Common myeloid progenitor, CD34-positive (primary cell): ENCODE measurements at regions not wholly inside any gene's neighbourhood (a gene's known extent, or its start where the extent isn't known, plus 50 kb on each side); places are given as distances from the start of the nearest gene placed in this dataset.
"Not testable (repeated sequence)": the region's sequence is repeated elsewhere in the genome, so short reads cannot be mapped to it uniquely, and the experiment has no call there.

Experiments
- CTCF ChIA-PET: fragments of 350-600 bp; sonication (Branson Sonifier 250); formaldehyde crosslinking; loops from one replicate; lab custom pipeline; 2021; ENCODE audit warnings: antibody characterized with exemption; lab: Charles Lee
- POLR2A ChIA-PET: fragments of 350-600 bp; sonication (Branson Sonifier 250); formaldehyde crosslinking; loops from one replicate; lab custom pipeline; 2021; ENCODE audit warnings: antibody characterized with exemption; lab: Charles Lee
- DNase-seq, 3 donors: peaks; one replicate each; pipeline versions ENCODE4 v3.0.0 to v3.0.0-alpha.2; 2013
- H3K27ac ChIP-seq, 2 experiments: 1 replicate in 1 of 2; 2 replicates in 1 of 2; pipeline ENCODE4 v1.7.0; 2013; ENCODE audit warnings: inconsistent platforms in 2 of 2, low read length in 2 of 2, mild to moderate bottlenecking in 2 of 2, low read depth in 1 of 2, moderate library complexity in 1 of 2; ENCODE audit not compliant: severe bottlenecking in 2 of 2, insufficient read depth in 1 of 2, poor library complexity in 1 of 2
- H3K27me3 ChIP-seq, 5 experiments: replicated peaks in 2 of 5; 1 replicate in 3 of 5; 2 replicates in 2 of 5; pipeline versions ENCODE4 v1.6.1 to v1.7.0; 2013; ENCODE audit warnings: low read length in 4 of 5, mild to moderate bottlenecking in 2 of 5, moderate library complexity in 2 of 5, inconsistent platforms in 1 of 5; ENCODE audit not compliant: insufficient read depth in 5 of 5, control insufficient read depth in 4 of 5
- H3K36me3 ChIP-seq, 4 experiments: 1 replicate in 2 of 4; 2 replicates in 2 of 4; pipeline versions ENCODE4 v1.6.1 to v1.7.0; 2013; ENCODE audit warnings: low read length in 3 of 4, control low read depth in 1 of 4, mild to moderate bottlenecking in 1 of 4; ENCODE audit not compliant: control insufficient read depth in 4 of 4, insufficient read depth in 4 of 4
- H3K4me1 ChIP-seq, 4 experiments: 1 replicate in 3 of 4; 2 replicates in 1 of 4; pipeline versions ENCODE4 v1.6.1 to v1.7.1; 2013; ENCODE audit warnings: low read length in 3 of 4, mild to moderate bottlenecking in 3 of 4, control low read depth in 1 of 4, inconsistent platforms in 1 of 4, moderate library complexity in 1 of 4; ENCODE audit not compliant: control insufficient read depth in 4 of 4, insufficient read depth in 4 of 4; ENCODE audit errors: control extremely low read depth in 1 of 4
- H3K4me3 ChIP-seq, 7 experiments: 1 replicate in 4 of 7; 2 replicates in 3 of 7; pipeline versions ENCODE4 v1.5.1 to v1.7.0; 2013; ENCODE audit warnings: mild to moderate bottlenecking in 7 of 7, low read length in 6 of 7, moderate library complexity in 6 of 7, inconsistent platforms in 2 of 7, low read depth in 2 of 7, control low read depth in 1 of 7; ENCODE audit not compliant: insufficient read depth in 4 of 7, control insufficient read depth in 1 of 7; ENCODE audit errors: extremely low read depth in 1 of 7
- H3K9me3 ChIP-seq, 5 experiments: 1 replicate in 4 of 5; 2 replicates in 1 of 5; pipeline versions ENCODE4 v1.6.1 to v1.7.1; 2013; ENCODE audit warnings: low read length in 4 of 5, mild to moderate bottlenecking in 2 of 5, inconsistent platforms in 1 of 5, low read depth in 1 of 5, moderate library complexity in 1 of 5; ENCODE audit not compliant: control insufficient read depth in 4 of 5, insufficient read depth in 2 of 5; ENCODE audit errors: control extremely low read depth in 1 of 5
- WGBS: methylation state at CpG from one replicate; pipeline ENCODE4 v1.1.5; 2013; ENCODE audit not compliant: insufficient coverage; 5-methylcytosine and 5-hydroxymethylcytosine counted together

GRCh38 chrX:145393702-145394235 lies 146.5 kb downstream of the SPANXN1 start:
- ChIA-PET CTCF (no interaction called here), POLR2A (no interaction called here)
- H3K9me3 ChIP-seq = no peaks in the 10 kb centered on the region
- H3K27me3 ChIP-seq = no peaks in the 10 kb centered on the region
- H3K4me3 ChIP-seq = no peak overlapping the region
- H3K4me1 ChIP-seq = no peaks in the 10 kb centered on the region
- 30% methylated on average over 5 of the region's 6 CpGs for whole genome bisulfite sequencing
- H3K36me3 ChIP-seq = no peaks in the 10 kb centered on the region
- DNase-seq = peak in 2 of 3 donors; percentile 0 to 4
- H3K27ac ChIP-seq = no peak overlapping the region

- ChIA-PET POLR2A (no interaction called here), CTCF (no interaction called here)
- H3K4me1 ChIP-seq = no peaks in the 10 kb centered on the region
- no peak overlapping the region for H3K27ac ChIP-seq
- no peak for DNase-seq
- no peak overlapping the region for H3K4me3 ChIP-seq
- no peaks in the 10 kb centered on the region for H3K36me3 ChIP-seq
- H3K27me3 ChIP-seq = no peaks in the 10 kb centered on the region
- no peaks in the 10 kb centered on the region for H3K9me3 ChIP-seq
Observed at GRCh38 chrX:145394344-145394743, 147.0 kb downstream of the SPANXN1 start.

GRCh38 chrX:145396612-145397011 lies 149.3 kb downstream of the SPANXN1 start:
- no peak overlapping the region for H3K4me3 ChIP-seq
- H3K4me1 ChIP-seq = no peaks in the 10 kb centered on the region
- H3K36me3 ChIP-seq = no peaks in the 10 kb centered on the region
- no peaks in the 10 kb centered on the region for H3K9me3 ChIP-seq
- ChIA-PET POLR2A (no interaction called here), CTCF (no interaction called here)
- no peak overlapping the region for H3K27ac ChIP-seq
- no peaks in the 10 kb centered on the region for H3K27me3 ChIP-seq
- WGBS = 66% methylated on average over 2 of the region's 2 CpGs
- no peak for DNase-seq

- ChIA-PET CTCF (no interaction called here), POLR2A (no interaction called here)
- H3K27ac ChIP-seq = no peak overlapping the region
- no peaks in the 10 kb centered on the region for H3K36me3 ChIP-seq
- H3K27me3 ChIP-seq = no peaks in the 10 kb centered on the region
- no peaks in the 10 kb centered on the region for H3K9me3 ChIP-seq
- H3K4me1 ChIP-seq = no peaks in the 10 kb centered on the region
- no peak overlapping the region for H3K4me3 ChIP-seq
- WGBS = no CpG with 5 or more reads among the region's 1 CpG
- peak; percentile 7 to 39 (median 16) for DNase-seq
Observed at GRCh38 chrX:145405012-145405411, 157.7 kb downstream of the SPANXN1 start.

- CTCF ChIA-PET = no interaction called here
- no peak for DNase-seq
- WGBS = 73% methylated on average over 2 of the region's 2 CpGs
- POLR2A ChIA-PET = interaction anchor here (0.6 kb wide), 1 partner anchor 12 kb away, joined by 3 read pairs; no protein-coding TSS in a partner anchor
- H3K9me3 ChIP-seq = no peaks in the 10 kb centered on the region
- H3K36me3 ChIP-seq = no peaks in the 10 kb centered on the region
- no peaks in the 10 kb centered on the region for H3K27me3 ChIP-seq
- no peaks in the 10 kb centered on the region for H3K4me1 ChIP-seq
- H3K4me3 ChIP-seq = no peak overlapping the region
- no peak overlapping the region for H3K27ac ChIP-seq
Observed at GRCh38 chrX:145410622-145411021, 163.3 kb downstream of the SPANXN1 start.

- DNase-seq, POLR2A ChIA-PET, H3K36me3 ChIP-seq, H3K27me3 ChIP-seq, H3K9me3 ChIP-seq, CTCF ChIA-PET, H3K4me3 ChIP-seq, H3K4me1 ChIP-seq, H3K27ac ChIP-seq: not testable (repeated sequence)
- 100% methylated on average over 3 of the region's 32 CpGs for WGBS
Observed at GRCh38 chrX:145436211-145436610, 188.9 kb downstream of the SPANXN1 start.

- H3K9me3 ChIP-seq = peaks cover 0 to under 1% (median 0%) of the 10 kb centered on the region in 5 experiments
- no peaks in the 10 kb centered on the region for H3K4me1 ChIP-seq
- ChIA-PET CTCF (no interaction called here), POLR2A (no interaction called here)
- H3K4me3 ChIP-seq = no peak overlapping the region
- H3K27me3 ChIP-seq = no peaks in the 10 kb centered on the region
- no peaks in the 10 kb centered on the region for H3K36me3 ChIP-seq
- WGBS = 75% methylated on average over 3 of the region's 3 CpGs
- no peak for DNase-seq
- no peak overlapping the region for H3K27ac ChIP-seq
Observed at GRCh38 chrX:145464650-145465049, 217.3 kb downstream of the SPANXN1 start.
